SK-N-SH (cell line): ENCODE measurements at regions not wholly inside any gene's neighbourhood (a gene's known extent, or its start where the extent isn't known, plus 50 kb on each side); places are given as distances from the start of the nearest gene placed in this dataset.

Source experiments
- CHD2 ChIP-seq: fragments of 150-350 bp; IDR thresholded peaks from 2 replicates; pipeline ENCODE4 v1.6.1; 2018; ENCODE audit warnings: low read length; ENCODE audit not compliant: partially characterized antibody
- CTCF ChIP-seq: fragments of 200-600 bp; sonication (generic); IDR thresholded peaks from 2 replicates; pipeline ENCODE4 v1.6.1; 2017; ENCODE audit warnings: antibody characterized with exemption, mild to moderate bottlenecking, moderate library complexity
- EP300 ChIP-seq, 2 experiments: IDR thresholded peaks; 2 replicates each; pipeline versions ENCODE4 v1.4.0 to v1.6.1; 2012; ENCODE audit warnings: borderline replicate concordance in 1 of 2, low read depth in 1 of 2, low read length in 1 of 2
- EZH2phosphoT487 ChIP-seq: fragments of 200-600 bp; sonication (generic); IDR thresholded peaks from 2 replicates; pipeline ENCODE4 v1.6.1; 2017; ENCODE audit warnings: low read depth, mixed run types, mild to moderate bottlenecking, antibody characterized with exemption, moderate library complexity, borderline replicate concordance
- GABPA ChIP-seq: IDR thresholded peaks from 2 replicates; pipeline ENCODE4 v1.4.0; 2012; ENCODE audit warnings: low read depth, mild to moderate bottlenecking
- NRF1 ChIP-seq: IDR thresholded peaks from 2 replicates; pipeline ENCODE4 v1.6.1; 2012; ENCODE audit warnings: low read depth, mild to moderate bottlenecking, low read length
- REST ChIP-seq: IDR thresholded peaks from 2 replicates; pipeline ENCODE4 v1.6.1; 2012; ENCODE audit warnings: mild to moderate bottlenecking, low read depth, low read length, moderate library complexity
- RFX5 ChIP-seq: IDR thresholded peaks from 2 replicates; pipeline ENCODE4 v1.6.1; 2012; ENCODE audit warnings: mild to moderate bottlenecking, improper control_type of control experiment, low read length
- RXRA ChIP-seq: IDR thresholded peaks from 2 replicates; pipeline ENCODE4 v1.4.0; 2012; ENCODE audit warnings: low read depth, mild to moderate bottlenecking, borderline replicate concordance
- SIN3A ChIP-seq: IDR thresholded peaks from 2 replicates; pipeline ENCODE4 v1.6.1; 2012; ENCODE audit warnings: low read depth, mild to moderate bottlenecking, low read length, moderate library complexity, borderline replicate concordance
- TAF1 ChIP-seq: IDR thresholded peaks from 2 replicates; pipeline ENCODE4 v1.6.1; 2012; ENCODE audit warnings: low read depth, mild to moderate bottlenecking, low read length, moderate library complexity, borderline replicate concordance
- TEAD4 ChIP-seq: IDR thresholded peaks from 2 replicates; pipeline ENCODE4 v1.4.0; 2012; ENCODE audit warnings: mild to moderate bottlenecking, borderline replicate concordance; ENCODE audit not compliant: insufficient read depth
- YY1 ChIP-seq: IDR thresholded peaks from 2 replicates; pipeline ENCODE4 v1.4.0; 2012; ENCODE audit warnings: low read depth, mild to moderate bottlenecking

GRCh38 chr9:119963798-119964372, 594.6 kb upstream of the BRINP1 start:
- TF ChIP-seq TEAD4 (peak; percentile 64; the same call in 1 of the 2 replicates), CTCF (no peak), TAF1 (peak; percentile 47; the same call in 1 of the 2 replicates), YY1 (no peak), NRF1 (no peak), SIN3A (no peak), EP300 (IDR thresholded peaks at IDR 0.05; ENCODE audit: borderline replicate concordance in 1 of 2, low read depth in 1 of 2, low read length in 1 of 2) (peak in 1 of 2 experiments; percentile 47; a peak in 1 of 4 replicates), CHD2 (no peak), EZH2phosphoT487 (no peak), RFX5 (no peak), GABPA (no peak), REST (0 out of 2 replicates have a peak, but pooled peaks have one; percentile 11), RXRA (no peak)
